Ascending aorta (tissue), 2 donors: ENCODE measurements at regions not wholly inside any gene's neighbourhood (a gene's known extent, or its start where the extent isn't known, plus 50 kb on each side); places are given as distances from the start of the nearest gene placed in this dataset.
"Not testable (repeated sequence)": the region's sequence is repeated elsewhere in the genome, so short reads cannot be mapped to it uniquely, and the experiment has no call there.

Experiments used
- DNase-seq, 2 donors: peaks; one replicate each; pipeline ENCODE4 v3.0.0-alpha.2; 2019; ENCODE audit warnings: low spot score in 2 of 2
- H3K27ac ChIP-seq, 2 donors: fragments of 200-600 bp; sonication (generic); one replicate each; pipeline ENCODE4 v1.5.1; 2016 to 2017; ENCODE audit warnings: mild to moderate bottlenecking in 1 of 2
- H3K27me3 ChIP-seq: fragments of 200-600 bp; sonication (generic); one replicate; pipeline ENCODE4 v1.5.1; 2017
- H3K36me3 ChIP-seq, 2 donors: fragments of 200-600 bp; sonication (generic); one replicate each; pipeline ENCODE4 v1.5.1; 2016
- H3K4me1 ChIP-seq, 2 donors: fragments of 200-600 bp; sonication (generic); one replicate each; pipeline ENCODE4 v1.5.1; 2016 to 2017; ENCODE audit warnings: mild to moderate bottlenecking in 1 of 2
- H3K4me3 ChIP-seq, 2 donors: fragments of 200-600 bp; sonication (generic); one replicate each; pipeline ENCODE4 v1.5.1; 2016 to 2017; ENCODE audit warnings: mild to moderate bottlenecking in 1 of 2
- H3K9me3 ChIP-seq, 2 donors: fragments of 200-600 bp; sonication (generic); one replicate each; pipeline ENCODE4 v1.5.1; 2016
- intact Hi-C: fragments of 100-400 bp; cut with DNase I; formaldehyde crosslinking; loops from one replicate; pipeline ENCODE4 v1.15.1; 2023
- TF ChIP-seq, protein P1 (sequence below), 3 experiments: fragments of 200-600 bp in 2 of 3; fragments of 450-650 bp in 1 of 3; sonication (generic) in 2 of 3; IDR thresholded peaks; one replicate each; pipeline ENCODE4 v1.5.1; 2016 to 2019; ENCODE audit warnings: antibody characterized with exemption in 3 of 3, mild to moderate bottlenecking in 1 of 3, moderate library complexity in 1 of 3

GRCh38 chrX:98207947-98208346 lies 1324.2 kb downstream of the RPA4 start:
- Histone ChIP-seq H3K27ac (no peak overlapping the region), H3K27me3 (no peaks in the 10 kb centered on the region), H3K9me3 (no peaks in the 10 kb centered on the region), H3K4me1 (no peaks in the 10 kb centered on the region), H3K36me3 (no peaks in the 10 kb centered on the region), H3K4me3 (no peak overlapping the region)
- TF ChIP-seq, protein P1, sequence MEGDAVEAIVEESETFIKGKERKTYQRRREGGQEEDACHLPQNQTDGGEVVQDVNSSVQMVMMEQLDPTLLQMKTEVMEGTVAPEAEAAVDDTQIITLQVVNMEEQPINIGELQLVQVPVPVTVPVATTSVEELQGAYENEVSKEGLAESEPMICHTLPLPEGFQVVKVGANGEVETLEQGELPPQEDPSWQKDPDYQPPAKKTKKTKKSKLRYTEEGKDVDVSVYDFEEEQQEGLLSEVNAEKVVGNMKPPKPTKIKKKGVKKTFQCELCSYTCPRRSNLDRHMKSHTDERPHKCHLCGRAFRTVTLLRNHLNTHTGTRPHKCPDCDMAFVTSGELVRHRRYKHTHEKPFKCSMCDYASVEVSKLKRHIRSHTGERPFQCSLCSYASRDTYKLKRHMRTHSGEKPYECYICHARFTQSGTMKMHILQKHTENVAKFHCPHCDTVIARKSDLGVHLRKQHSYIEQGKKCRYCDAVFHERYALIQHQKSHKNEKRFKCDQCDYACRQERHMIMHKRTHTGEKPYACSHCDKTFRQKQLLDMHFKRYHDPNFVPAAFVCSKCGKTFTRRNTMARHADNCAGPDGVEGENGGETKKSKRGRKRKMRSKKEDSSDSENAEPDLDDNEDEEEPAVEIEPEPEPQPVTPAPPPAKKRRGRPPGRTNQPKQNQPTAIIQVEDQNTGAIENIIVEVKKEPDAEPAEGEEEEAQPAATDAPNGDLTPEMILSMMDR (IDR thresholded peaks at IDR 0.05) = no peak
- no peak for DNase-seq
- intact Hi-C loops = no loop called here

DNA sequence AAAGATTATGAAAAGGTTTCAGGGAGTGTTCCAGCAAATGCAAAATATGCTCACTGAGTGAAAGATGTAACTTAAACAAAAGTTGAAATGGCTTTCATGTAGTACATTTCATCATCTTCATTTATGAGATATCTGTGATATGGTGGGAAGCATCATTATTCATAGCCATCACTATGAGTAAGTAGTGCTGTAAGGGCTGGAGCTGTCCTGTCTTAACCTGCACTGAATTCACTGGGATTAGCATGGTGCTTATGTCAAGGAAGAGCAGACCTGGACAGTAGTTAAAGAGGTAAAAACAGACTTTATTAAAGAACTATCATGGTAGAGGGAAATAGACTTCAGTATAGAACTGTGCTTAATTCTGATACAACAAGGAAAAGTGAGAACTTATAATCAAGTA lies 1347.3 kb downstream of the RPA4 start:
- H3K9me3 ChIP-seq = no peaks in the 10 kb centered on the region
- no peak overlapping the region for H3K4me3 ChIP-seq
- no peaks in the 10 kb centered on the region for H3K4me1 ChIP-seq
- no peak overlapping the region for H3K27ac ChIP-seq
- TF ChIP-seq, protein P1 (IDR thresholded peaks at IDR 0.05) = no peak
- H3K36me3 ChIP-seq = no peaks in the 10 kb centered on the region
- no peaks in the 10 kb centered on the region for H3K27me3 ChIP-seq
- DNase-seq = no peak
- intact Hi-C loops = no loop called here

- H3K27ac ChIP-seq, H3K9me3 ChIP-seq, H3K36me3 ChIP-seq, intact Hi-C loops, DNase-seq, H3K4me1 ChIP-seq, H3K4me3 ChIP-seq, H3K27me3 ChIP-seq: not testable (repeated sequence)
These were observed 1356.4 kb downstream of the RPA4 start for GRCh38 chrX:98240061-98240460.

DNA sequence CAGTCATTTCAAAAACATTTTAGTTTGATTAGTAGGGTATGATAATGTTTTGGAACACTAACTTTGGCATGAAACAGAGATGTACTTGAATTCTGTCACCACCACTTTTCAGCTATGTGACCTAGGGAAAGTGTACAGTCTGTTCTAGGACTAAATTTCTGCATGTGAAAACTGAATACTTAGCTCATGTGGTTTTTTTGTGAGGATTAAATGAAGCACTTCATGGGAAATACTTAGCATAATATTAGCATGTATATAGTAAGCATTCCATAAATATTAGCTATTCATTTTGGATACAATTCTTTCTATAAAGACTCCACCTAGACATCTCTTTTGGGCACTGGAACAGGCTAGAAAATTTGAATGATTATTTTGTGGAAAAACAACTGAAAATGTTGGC lies 1379.4 kb downstream of the RPA4 start:
- TF ChIP-seq, protein P1 (IDR thresholded peaks at IDR 0.05) = no peak
- H3K36me3 ChIP-seq = no peaks in the 10 kb centered on the region
- intact Hi-C loops = no loop called here
- peaks cover 0 to 3% of the 10 kb centered on the region in 2 donors for H3K9me3 ChIP-seq
- DNase-seq = no peak
- H3K4me1 ChIP-seq = no peaks in the 10 kb centered on the region
- H3K27ac ChIP-seq = no peak overlapping the region
- no peaks in the 10 kb centered on the region for H3K27me3 ChIP-seq
- H3K4me3 ChIP-seq = no peak overlapping the region

DNA sequence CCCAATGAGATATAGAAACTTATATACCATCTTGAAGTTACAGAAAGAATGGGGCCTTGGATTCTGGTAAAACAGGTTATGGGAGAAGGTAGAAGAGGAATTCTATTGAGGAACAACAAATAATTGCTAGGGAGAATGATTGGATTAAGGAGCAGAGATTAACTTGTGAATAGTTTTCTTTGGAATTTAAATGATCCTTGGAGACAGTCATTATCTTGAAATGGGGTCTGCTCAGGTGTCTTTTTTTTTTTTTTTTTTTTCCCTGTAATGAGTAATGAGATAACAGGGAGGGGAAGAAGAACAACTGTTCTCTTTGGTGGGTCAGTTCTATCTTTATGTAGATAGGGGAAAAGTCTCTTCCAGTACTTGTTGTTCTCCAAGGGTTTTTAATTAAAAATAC lies 1406.0 kb downstream of the RPA4 start:
- TF ChIP-seq, protein P1 (IDR thresholded peaks at IDR 0.05) = no peak
- H3K4me3 ChIP-seq = no peak overlapping the region
- no peaks in the 10 kb centered on the region for H3K36me3 ChIP-seq
- DNase-seq = no peak
- H3K4me1 ChIP-seq = no peaks in the 10 kb centered on the region
- H3K9me3 ChIP-seq = no peaks in the 10 kb centered on the region
- intact Hi-C loops = no loop called here
- H3K27me3 ChIP-seq = no peaks in the 10 kb centered on the region
- H3K27ac ChIP-seq = no peak overlapping the region

GRCh38 chrX:98294310-98294709 lies 1410.6 kb downstream of the RPA4 start:
- no peak for DNase-seq
- H3K27me3 ChIP-seq = no peaks in the 10 kb centered on the region
- H3K27ac ChIP-seq = no peak overlapping the region
- H3K9me3 ChIP-seq = no peaks in the 10 kb centered on the region
- intact Hi-C loops = no loop called here
- H3K4me1 ChIP-seq = no peaks in the 10 kb centered on the region
- no peak overlapping the region for H3K4me3 ChIP-seq
- TF ChIP-seq, protein P1 (IDR thresholded peaks at IDR 0.05) = no peak
- no peaks in the 10 kb centered on the region for H3K36me3 ChIP-seq
